Smooth muscle cell (in vitro differentiated cells): ENCODE measurements at regions not wholly inside any gene's neighbourhood (a gene's known extent, or its start where the extent isn't known, plus 50 kb on each side); places are given as distances from the start of the nearest gene placed in this dataset.
"Not testable (repeated sequence)": the region's sequence is repeated elsewhere in the genome, so short reads cannot be mapped to it uniquely, and the experiment has no call there.

Experiments
- DNase-seq: peaks from one replicate; lab custom pipeline; 2025; ENCODE audit not compliant: unreplicated experiment; lab: John Stamatoyannopoulos, UW
- H2AFZ ChIP-seq: fragments of 200-600 bp; sonication (generic); 2 replicates; pipeline ENCODE4 v1.6.0; 2016; ENCODE audit warnings: antibody characterized with exemption, low read depth, mild to moderate bottlenecking
- H3F3A ChIP-seq: fragments of 200-600 bp; sonication (generic); 2 replicates; pipeline ENCODE4 v1.6.0; 2017; ENCODE audit warnings: antibody characterized with exemption, low read depth
- H3K27ac ChIP-seq: fragments of 200-600 bp; sonication (generic); 2 replicates; pipeline ENCODE4 v1.5.1; 2016; ENCODE audit warnings: low read depth, mild to moderate bottlenecking
- H3K27me3 ChIP-seq: fragments of 200-600 bp; sonication (generic); 2 replicates; pipeline ENCODE4 v1.6.1; 2016; ENCODE audit warnings: low read depth, mild to moderate bottlenecking
- H3K36me3 ChIP-seq: fragments of 200-600 bp; sonication (generic); 2 replicates; pipeline ENCODE4 v1.5.1; 2016; ENCODE audit warnings: low read depth
- H3K4me1 ChIP-seq: fragments of 200-600 bp; sonication (generic); 2 replicates; pipeline ENCODE4 v1.5.1; 2016; ENCODE audit warnings: low read depth
- H3K4me2 ChIP-seq: fragments of 200-600 bp; sonication (generic); 2 replicates; pipeline ENCODE4 v1.6.0; 2016; ENCODE audit warnings: mild to moderate bottlenecking
- H3K4me3 ChIP-seq: fragments of 200-600 bp; sonication (generic); 2 replicates; pipeline ENCODE4 v1.5.1; 2016; ENCODE audit warnings: mild to moderate bottlenecking
- H3K79me2 ChIP-seq: fragments of 200-600 bp; sonication (generic); 2 replicates; pipeline ENCODE4 v1.6.0; 2016; ENCODE audit warnings: low read depth, mild to moderate bottlenecking
- H3K9ac ChIP-seq: fragments of 200-600 bp; sonication (generic); 2 replicates; pipeline ENCODE4 v1.6.0; 2016; ENCODE audit warnings: low read depth
- H3K9me3 ChIP-seq: fragments of 200-600 bp; sonication (generic); replicated peaks from 2 replicates; pipeline ENCODE4 v1.5.1; 2016; ENCODE audit warnings: low read depth
- H4K20me1 ChIP-seq: fragments of 200-600 bp; sonication (generic); 2 replicates; pipeline ENCODE4 v1.6.0; 2016; ENCODE audit warnings: low read depth
- CTCF ChIP-seq: fragments of 200-600 bp; sonication (generic); IDR thresholded peaks from 2 replicates; pipeline ENCODE4 v1.5.1; 2017; ENCODE audit warnings: borderline replicate concordance, mild to moderate bottlenecking, antibody characterized with exemption; ENCODE audit not compliant: insufficient read depth, poor library complexity, severe bottlenecking
- WGBS: methylation state at CpG from one replicate; pipeline ENCODE4 v1.1.7; 2016; ENCODE audit warnings: low lambda C conversion rate; 5-methylcytosine and 5-hydroxymethylcytosine counted together

DNA sequence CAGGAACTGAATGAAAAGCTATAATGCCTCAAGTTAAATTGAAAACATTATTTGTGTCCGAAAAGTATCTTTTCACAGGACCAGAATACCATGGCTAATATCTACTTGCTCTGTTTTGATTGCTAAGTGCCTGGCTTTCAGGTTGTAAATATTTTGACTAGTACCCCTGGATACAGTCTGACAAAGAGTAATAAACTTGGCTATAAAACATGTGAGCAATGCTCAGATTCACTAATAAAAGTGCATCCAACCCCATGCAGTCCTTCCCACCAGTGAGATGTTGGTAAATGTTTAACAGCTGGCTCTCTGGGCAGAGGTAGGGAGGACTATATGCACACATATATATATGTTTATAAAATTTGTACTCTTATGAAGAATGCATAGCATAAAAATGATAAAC lies 281.8 kb upstream of the TGFBR2 start:
- no peaks in the 10 kb centered on the region for H3K27me3 ChIP-seq
- TF ChIP-seq CTCF: no peak
- H3K27ac ChIP-seq: no peak overlapping the region
- no peak overlapping the region for H3K4me3 ChIP-seq
- H2AFZ ChIP-seq: no peak overlapping the region
- H4K20me1 ChIP-seq: no peaks in the 10 kb centered on the region
- no peaks in the 10 kb centered on the region for H3K36me3 ChIP-seq
- no peak for DNase-seq
- no peaks in the 10 kb centered on the region for H3K79me2 ChIP-seq
- H3K4me2 ChIP-seq: no peak overlapping the region
- WGBS: 78% methylated on average over 1 of the region's 1 CpG
- H3F3A ChIP-seq: no peaks in the 10 kb centered on the region
- no peaks in the 10 kb centered on the region for H3K4me1 ChIP-seq
- H3K9me3 ChIP-seq: no peaks in the 10 kb centered on the region
- no peak overlapping the region for H3K9ac ChIP-seq

DNA sequence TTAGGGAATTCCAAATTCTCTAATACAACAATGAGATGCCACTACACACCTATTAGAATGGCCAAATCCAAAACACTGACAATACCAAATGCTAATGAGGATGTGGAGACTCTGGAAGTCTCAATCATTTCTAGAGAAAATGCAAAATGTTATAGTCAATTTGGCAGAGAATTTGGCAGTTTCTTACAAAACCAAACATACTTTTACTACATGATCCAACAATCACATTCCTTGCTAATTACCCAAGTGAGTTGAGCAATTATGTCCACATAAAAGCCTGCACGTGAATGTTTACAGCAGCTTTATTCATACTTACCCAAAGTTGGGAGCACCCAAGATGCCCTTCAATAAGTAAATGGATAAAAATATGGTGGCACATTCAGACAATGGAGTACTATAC lies 278.4 kb upstream of the TGFBR2 start:
- not testable (repeated sequence) for H3K4me3 ChIP-seq, H4K20me1 ChIP-seq, DNase-seq, H3K36me3 ChIP-seq, H2AFZ ChIP-seq, H3K9ac ChIP-seq, H3K27ac ChIP-seq, H3F3A ChIP-seq, H3K79me2 ChIP-seq, H3K4me1 ChIP-seq, H3K4me2 ChIP-seq, H3K27me3 ChIP-seq, H3K9me3 ChIP-seq
- WGBS: 63% methylated on average over 1 of the region's 1 CpG

GRCh38 chr3:30328935-30329334 lies 277.5 kb upstream of the TGFBR2 start:
- not testable (repeated sequence) for H3K27ac ChIP-seq, H3K36me3 ChIP-seq, DNase-seq, H4K20me1 ChIP-seq, H3K4me3 ChIP-seq, H3F3A ChIP-seq, H3K9me3 ChIP-seq, H3K4me1 ChIP-seq, H3K4me2 ChIP-seq, H3K27me3 ChIP-seq, H3K79me2 ChIP-seq, H3K9ac ChIP-seq, H2AFZ ChIP-seq
- WGBS: 70% methylated on average over 2 of the region's 2 CpGs

- no peak overlapping the region for H3K4me3 ChIP-seq
- no peaks in the 10 kb centered on the region for H3K27me3 ChIP-seq
- no peaks in the 10 kb centered on the region for H3K79me2 ChIP-seq
- no peak overlapping the region for H3K4me2 ChIP-seq
- no peak for DNase-seq
- no peak overlapping the region for H3K27ac ChIP-seq
- no peaks in the 10 kb centered on the region for H3K9me3 ChIP-seq
- H3K4me1 ChIP-seq: no peaks in the 10 kb centered on the region
- no peaks in the 10 kb centered on the region for H3K36me3 ChIP-seq
- H4K20me1 ChIP-seq: no peaks in the 10 kb centered on the region
- no peak overlapping the region for H2AFZ ChIP-seq
- 44% methylated on average over 2 of the region's 2 CpGs for WGBS
- H3K9ac ChIP-seq: no peak overlapping the region
- H3F3A ChIP-seq: no peaks in the 10 kb centered on the region
- TF ChIP-seq CTCF: no peak
Measured at GRCh38 chr3:30331519-30331918, 274.9 kb upstream of the TGFBR2 start.
